HG03025 (cell line): ENCODE measurements at regions not wholly inside any gene's neighbourhood (a gene's known extent, or its start where the extent isn't known, plus 50 kb on each side); places are given as distances from the start of the nearest gene placed in this dataset.
"Not testable (repeated sequence)": the region's sequence is repeated elsewhere in the genome, so short reads cannot be mapped to it uniquely, and the experiment has no call there.

Experiments used
- ATAC-seq: cut with Tn5 transposase; IDR thresholded peaks from one replicate; pipeline ENCODE4 v1.9.1; 2021; ENCODE audit warnings: mild to moderate bottlenecking, moderate library complexity; ENCODE audit not compliant: unreplicated experiment, low FRiP score

DNA sequence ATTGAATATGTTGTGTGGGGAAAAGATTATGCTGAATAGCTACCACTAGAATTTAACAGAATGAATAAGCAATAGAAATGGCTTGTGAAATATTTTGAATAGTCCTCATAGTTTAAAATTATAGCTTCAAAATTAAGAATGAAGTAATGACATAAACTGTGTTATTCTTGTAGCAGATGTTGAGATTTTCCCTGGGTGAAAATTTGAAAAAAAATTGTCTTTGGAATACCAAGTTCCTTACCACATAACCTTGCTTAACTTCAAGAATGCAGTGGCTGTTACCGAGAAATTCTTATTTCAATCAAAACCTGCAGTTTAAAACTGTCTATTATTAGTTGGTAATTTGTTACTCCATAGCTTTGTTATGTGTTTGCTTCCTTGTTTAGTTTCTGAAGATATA lies 1268.6 kb downstream of the RAPGEF2 start:
- no peak for ATAC-seq

DNA sequence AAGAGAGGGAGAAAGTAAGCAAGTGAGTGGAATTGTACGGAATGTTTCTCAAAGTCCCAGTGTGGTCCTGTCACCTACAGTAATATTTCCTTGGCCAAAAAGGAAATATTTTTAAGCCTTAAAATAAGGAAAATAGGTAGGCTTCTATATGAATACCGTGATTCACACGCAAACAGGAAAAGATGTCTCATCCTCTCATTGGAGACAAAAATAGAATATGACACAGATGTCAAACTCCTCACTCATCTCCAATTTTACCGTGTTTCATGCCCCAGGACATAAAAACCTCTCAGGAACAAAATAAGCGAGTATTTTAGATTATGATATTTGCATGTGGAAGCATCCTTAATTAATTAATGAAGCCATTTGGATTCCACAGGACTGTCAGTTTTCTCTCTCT lies 1269.5 kb downstream of the RAPGEF2 start:
- no peak for ATAC-seq

DNA sequence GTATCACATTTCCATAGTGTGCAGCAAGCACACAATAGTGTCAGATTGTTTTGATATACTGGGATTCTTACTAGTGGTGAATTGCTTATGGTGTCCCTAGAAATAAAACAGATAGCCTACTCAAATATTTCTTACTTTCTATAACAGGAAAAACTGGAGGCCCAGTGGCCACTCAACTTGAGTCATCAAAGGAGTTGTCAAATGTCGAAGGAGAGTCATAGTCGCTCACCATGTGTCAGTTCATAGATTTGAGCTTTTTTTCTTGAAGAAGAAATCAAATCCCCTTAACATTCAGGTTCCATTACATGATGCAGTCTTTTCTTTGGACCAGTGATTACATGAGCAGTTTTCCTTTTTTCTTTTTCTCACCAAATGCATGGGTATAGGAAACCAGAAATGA lies 1271.0 kb downstream of the RAPGEF2 start:
- no peak for ATAC-seq

DNA sequence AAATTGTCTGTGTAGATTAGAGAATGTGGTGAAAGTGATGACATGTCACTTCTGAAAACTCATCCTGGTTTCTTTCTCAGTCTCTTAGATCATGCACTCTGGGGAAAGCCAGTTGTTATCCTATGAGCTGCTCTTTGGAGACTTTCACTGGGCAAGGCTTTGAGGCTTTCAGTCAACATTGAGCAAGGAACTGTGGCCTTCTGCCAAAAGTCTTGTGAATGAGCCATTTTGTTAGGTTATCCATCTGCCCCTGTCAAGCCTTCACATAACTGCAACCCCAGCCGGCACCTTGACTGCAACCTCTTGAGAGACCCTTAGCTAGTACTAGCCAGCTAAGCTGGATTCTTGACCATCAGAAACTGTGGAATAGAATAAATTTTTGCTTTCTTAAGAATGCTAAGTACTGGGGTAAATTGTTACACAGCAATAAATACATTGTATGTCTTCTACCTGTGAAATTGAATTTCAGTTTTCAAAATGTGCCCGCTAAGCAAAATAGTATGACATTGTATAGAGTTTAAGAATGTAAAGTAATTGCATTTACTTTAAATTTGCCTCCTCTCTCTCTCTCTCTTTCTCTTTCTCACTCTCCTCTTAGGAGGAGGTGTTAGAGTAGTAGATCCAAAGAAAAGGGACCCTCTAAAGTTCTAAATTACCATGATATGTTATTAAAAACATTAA lies 1273.0 kb downstream of the RAPGEF2 start:
- ATAC-seq: no peak

DNA sequence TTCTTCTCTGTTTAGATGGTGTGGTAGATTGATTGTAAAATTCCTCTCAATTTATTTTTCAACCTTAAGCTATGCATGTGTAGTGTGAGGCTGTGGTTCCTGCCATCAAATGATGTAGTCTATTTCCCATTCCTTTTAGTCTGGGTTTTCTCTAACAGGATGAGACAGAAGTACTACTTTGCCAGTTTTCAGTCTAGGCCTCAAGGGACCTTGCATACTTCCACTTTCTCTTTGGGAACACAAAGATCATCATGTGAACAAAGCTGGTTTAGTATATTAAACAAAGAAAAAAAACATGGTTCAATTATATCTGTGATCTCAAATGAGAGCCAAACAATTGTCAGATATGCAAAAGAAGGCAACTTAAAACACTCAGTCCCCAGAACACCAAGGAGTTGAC lies 1284.0 kb downstream of the RAPGEF2 start:
- ATAC-seq: no peak

DNA sequence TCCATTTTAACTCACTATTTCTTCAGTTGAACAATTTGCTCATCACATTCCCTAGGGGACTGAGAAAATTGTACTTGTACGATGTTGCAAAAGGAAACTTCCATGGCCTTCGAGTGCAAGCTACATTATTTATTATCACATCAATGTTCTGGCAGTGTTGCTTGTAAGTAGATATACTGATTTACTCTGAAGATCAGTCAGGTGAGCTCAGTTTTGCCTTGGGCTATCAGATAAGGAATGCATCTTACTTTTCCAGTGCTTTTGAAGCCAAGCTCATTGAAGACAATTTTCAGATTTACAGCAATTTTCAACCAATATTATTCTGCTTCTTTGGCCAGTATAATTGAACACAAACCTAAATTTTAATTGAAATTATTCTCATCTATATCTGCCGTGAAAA lies 1296.9 kb downstream of the RAPGEF2 start:
- ATAC-seq: no peak

DNA sequence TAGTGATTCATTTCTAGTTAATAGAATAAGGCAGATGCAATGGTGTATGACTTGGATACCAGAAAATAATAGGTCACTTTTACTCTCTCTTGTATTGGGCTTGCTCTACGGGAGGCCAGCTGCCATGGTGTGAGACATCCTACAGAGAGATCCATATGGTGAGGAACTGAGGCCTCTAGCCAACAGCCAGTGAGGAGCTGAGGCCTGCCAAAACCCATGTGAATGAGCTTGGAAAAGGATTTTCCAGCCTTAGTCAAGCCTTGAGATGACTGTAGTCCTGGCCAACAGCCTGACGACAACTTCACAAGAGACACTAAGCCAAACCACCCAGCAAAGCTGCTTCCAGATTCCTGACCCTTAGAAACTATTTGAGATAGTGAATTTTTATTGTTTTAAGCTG lies 1300.2 kb downstream of the RAPGEF2 start:
- no peak for ATAC-seq

DNA sequence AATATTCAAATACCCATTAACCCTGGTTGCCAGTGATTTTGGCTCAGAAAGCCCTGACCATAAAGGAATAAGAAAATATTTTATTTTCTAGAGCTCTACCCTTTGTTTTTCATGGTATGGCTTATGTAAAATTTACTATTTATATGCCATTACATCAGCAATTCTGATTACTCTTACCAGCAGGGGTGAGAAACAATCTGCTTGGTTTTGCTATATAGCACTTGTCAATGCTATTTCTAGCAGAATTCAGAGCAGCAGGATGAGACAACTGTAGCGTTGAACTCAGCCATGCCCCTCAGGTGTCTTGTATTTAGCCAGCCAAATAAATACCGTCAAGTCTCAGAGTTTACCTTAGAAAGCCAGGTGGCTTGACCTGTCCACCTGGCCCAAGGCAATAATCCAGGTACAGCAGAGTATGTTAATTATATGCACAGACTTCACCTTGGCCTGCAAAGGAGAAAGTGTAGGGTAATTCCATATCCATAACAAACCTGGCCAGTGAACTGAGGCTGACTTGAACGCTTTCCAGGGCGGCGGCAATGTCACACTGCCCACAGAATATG lies 1303.5 kb downstream of the RAPGEF2 start:
- ATAC-seq: no peak

DNA sequence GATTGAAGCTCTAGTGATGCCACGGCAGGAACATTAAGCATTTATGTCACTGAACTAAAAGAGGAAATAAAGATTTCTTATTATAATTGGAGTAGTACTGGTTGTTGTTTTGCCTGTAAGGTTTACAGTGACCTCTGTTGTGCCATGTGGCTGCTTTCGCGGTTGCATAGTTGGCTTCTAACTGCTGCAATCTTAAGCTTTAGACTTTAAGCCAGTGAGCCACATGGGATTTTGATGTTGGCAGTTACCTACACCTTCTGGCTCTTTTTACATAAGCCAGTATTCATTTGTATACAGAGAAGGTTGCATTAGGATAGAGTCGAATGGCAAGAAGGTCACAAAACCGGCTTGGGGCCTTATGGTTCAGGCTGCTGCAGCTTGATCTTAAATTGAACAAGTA lies 1311.6 kb downstream of the RAPGEF2 start:
- ATAC-seq: no peak

DNA sequence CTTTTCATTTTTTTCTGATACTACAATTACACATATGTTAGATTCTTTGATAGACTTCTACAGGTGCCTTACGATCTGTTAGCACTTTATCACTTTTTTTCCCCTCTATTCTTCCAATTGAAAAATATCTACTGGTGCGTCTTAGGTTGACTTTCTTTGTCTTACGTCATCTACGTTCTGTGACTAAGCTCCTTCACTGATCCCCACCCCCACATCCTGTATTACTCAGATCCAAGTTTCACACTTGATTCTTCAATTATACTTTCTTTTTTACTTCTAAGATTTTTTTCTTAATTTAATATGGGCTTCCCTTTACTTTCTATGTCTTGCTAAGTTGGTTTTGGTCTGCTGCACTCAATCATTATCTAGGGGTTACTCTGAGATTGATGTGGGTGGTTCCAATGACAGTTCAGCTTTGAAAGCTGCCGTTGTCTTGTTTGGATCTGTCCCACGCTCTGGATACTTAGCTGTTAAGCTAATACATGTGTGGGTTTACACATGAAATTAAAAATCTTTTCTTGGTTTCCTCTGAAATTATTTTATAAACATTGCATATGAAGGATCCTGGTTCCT lies 1321.1 kb downstream of the RAPGEF2 start:
- ATAC-seq: no peak

DNA sequence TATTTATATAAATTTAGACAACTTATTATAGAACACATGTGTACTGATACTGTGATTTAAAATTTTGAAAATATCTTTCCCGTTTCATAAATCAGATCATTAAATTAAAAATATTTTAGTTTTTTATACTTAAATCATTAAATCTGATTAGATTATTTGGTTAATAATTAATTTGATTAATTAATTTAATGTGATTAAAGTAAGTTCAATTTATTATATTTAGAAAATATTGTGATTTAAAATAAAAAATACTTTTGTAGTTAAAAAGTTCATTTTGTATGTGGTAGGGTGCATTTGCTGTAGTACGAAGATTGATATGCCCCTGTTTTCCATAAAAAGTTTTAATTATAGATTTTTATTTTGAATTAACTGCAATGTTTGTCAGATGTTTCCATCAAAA lies 1323.4 kb downstream of the RAPGEF2 start:
- ATAC-seq: no peak

DNA sequence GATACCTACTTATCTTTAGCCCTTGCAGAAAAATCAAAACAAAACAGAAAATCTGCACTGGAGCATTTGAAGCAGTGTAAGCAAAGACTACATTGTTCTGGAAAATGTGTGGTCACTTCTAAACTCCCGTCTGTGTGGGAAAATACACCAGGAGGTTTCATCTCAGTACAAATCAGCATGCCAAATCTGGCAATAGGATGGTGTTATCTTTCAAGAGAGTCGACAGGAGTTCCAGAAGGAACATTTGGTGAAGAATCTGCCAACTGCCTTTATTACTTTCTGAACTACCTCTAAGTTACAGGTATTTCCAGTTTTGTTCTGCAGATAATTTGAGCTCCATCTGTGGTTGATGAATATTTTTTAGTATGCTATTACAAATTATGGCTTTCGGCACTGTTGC lies 1348.0 kb downstream of the RAPGEF2 start:
- ATAC-seq: no peak

DNA sequence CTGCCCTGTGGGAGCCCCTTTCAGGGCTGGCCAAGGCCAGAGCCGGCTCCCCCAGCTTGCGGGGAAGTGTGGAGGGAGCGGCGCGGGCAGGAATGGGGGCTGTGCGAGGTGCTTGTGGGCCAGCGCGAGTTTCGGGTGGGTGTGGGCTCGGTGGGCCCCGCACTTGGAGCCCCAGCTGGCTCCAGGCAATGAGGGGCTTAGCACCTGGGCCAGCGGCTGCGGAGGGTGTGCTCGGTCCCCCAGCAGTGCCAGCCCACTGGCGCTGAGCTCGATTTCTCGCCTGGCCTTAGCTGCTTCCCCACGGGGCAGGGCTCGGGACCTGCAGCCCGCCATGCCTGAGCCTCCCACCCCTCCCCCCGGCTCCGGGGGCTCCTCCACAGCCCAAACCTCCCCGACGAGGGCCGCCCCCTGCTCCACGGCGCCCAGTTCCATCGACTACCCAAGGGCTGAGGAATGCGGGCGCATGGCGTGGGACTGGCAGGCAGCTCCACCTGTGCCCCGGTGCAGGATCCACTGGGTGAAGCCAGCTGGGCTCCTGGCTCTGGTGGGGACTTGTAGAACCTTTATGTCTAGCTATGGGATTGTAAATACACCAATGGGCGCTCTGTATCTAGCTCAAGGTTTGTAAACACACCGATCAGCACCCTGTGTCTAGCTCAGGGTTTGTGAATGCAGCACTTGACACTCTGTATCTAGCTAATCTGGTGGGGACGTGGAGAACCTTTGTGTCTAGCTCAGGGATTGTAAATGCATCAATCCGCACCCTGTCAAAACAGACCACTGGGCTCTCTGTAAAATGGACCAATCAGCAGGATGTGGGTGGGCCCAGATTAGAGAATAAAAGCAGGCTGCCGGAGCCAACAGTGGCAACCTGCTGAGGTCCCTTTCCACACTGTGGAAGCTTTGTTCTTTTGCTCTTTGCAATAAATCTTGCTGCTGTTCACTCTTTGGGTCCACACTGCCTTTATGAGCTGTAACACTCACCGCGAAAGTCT lies 1379.1 kb downstream of the RAPGEF2 start:
- not testable (repeated sequence) for ATAC-seq

DNA sequence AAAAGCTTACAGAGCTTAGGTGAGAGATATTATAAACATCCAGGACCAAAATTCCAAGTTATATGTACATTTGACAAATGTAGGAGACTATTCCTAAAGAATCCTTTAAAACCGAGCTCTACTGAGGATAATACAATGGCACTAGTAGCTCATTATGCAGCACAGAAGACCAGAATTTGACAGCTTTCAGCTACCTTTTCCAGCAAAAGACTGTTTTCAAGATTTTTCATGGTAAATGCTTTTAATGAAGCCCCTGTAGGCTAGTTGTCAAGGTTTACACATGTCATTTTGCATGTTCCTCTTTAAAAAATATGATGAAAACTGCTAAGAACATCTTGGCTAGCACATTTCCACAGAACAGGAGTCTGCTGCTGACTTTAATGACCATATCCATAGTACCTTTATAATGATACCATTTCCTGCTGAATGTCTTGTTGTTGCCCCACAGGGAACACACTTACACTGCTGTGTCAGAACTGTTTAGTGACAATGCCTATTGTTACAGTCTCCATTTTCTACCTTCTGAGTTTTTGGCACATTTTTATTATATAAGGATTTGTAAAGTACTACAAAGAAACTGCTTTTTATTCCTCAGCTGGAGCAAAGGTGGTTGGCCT lies 1382.3 kb downstream of the RAPGEF2 start:
- no peak for ATAC-seq

DNA sequence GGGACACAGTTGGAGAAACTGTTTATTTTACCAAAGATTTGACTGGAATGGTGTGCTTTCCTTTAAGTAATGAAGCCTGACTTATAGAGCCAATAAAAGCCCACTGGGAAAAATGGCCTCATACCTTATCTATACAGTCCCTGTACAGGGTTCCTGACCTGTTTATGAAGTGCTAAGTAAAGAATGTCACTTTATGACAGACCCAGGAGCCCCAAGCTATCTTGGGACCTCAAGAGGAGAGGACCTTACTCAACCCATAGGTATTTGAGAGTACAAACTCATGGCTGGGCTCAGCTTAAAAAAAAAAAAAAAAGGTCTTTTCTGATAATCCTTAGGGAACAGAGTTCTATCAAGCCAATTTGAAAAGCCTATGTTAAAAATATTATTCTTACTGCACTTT lies 1389.3 kb downstream of the RAPGEF2 start:
- ATAC-seq: no peak

DNA sequence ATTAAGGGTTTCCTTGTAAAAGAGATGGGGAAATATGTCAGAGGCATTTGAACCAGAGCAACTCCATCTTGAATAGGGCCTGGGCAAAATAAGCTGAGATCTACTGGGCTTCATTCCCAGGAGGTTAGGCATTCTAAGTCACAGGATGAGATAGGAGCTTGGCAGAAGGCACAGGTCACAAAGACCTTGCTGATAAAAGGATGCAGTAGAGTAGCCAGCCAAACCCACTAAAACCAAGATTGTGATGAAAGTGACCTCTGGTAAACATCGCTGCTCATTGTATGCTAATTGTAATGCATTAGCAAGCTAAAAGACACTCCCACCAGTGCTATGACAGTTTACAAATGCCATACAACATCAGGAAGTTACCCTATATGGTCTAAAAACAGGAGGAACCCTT lies 1390.3 kb downstream of the RAPGEF2 start:
- no peak for ATAC-seq

DNA sequence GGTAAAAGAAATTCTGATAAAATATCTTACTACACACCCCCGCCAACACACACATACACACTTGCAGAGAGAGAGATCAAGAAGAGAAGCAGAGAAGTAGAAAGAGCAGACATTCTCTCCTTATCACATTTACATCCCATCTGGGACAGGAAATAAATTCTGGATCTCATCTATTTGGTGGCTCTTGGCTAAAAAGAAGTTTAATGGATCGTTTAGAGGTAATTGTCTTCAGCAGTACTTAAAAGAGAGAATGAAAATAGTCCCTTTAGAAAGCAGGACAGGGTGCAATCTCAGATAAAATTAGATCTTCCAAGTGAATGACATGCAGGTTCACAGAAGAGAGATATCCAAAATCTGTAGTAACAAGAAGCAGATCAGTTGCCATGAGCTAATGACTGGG lies 1392.5 kb downstream of the RAPGEF2 start:
- ATAC-seq: no peak

DNA sequence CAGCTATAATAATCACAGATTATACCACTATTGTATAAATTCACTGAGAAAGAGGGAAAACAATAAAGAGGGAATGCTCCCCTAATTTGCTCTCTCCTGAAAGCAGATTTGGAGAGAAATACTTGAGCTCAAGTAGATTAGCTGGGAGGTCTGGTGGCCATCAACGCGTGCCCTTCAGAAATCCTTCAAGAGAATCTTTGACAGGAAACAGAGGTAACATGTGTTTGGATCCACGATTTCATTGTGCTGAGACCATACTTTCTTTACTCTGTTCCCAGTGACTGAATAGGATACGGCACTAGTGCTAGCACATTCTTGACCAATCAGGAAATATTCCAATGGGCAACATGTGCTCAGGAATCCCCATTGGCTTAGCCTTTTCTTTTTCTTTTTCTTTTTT lies 1395.3 kb downstream of the RAPGEF2 start:
- ATAC-seq: no peak

DNA sequence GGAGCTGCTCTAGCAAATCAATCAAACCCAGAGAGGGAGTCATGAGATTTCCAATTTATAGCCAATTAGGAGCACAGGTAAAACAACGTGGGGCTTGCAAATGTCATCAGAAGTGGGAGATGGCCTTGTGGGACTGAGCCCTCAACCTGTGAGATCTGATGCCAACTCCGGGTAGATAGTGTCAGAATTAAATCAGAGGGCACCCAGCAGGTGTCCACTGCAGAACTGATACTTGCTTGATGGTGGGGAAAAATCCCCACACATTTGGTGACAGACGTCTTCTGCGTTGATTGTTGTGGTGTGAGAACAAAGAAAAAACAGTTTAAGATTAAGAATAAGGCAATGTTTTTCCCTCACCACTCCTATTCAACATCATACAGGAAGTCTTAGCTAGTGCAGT lies 1402.8 kb downstream of the RAPGEF2 start:
- no peak for ATAC-seq

DNA sequence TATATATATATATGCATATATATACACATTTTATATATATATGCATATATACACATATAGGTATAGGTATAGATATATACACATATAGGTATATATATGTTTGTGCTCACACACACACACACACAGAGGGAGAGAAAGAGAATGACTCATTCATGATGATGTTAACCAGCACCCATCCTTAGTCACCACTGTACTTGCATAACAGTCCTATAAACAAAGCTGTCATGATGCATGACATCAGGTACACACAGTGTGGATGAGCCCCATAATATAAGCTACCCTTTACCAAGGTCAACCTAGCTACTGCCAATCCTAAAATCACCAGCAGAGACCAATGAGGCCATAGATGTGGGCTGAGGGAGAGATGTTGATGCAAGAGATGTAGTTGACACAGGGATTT lies 1408.0 kb downstream of the RAPGEF2 start:
- no peak for ATAC-seq

DNA sequence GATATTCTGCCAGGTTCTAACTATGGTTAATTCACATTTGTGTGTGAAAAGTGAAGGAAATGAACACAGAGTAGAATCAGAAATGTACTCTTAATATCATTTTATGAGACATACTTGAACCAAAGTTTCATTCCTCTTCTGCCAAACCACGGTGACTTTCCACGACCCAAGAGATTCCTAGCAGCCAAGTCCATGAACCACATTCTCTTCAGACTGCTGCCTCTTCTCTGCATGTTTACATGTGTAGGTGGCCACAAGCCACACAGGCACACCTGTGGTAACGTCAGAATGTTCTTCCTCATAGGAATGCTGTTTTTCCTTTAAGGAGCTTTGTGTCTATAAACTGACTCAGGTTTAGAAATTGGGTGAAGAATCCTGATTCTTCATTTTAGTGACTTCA lies 1411.2 kb downstream of the RAPGEF2 start:
- ATAC-seq: no peak
